AG04449 (cell line): ENCODE measurements at regions not wholly inside any gene's neighbourhood (a gene's known extent, or its start where the extent isn't known, plus 50 kb on each side); places are given as distances from the start of the nearest gene placed in this dataset.

Experiments used
- CTCF ChIA-PET: fragments of 350-600 bp; formaldehyde crosslinking; extraction: SDS; loops from one replicate; lab custom pipeline; 2021; ENCODE audit warnings: antibody characterized with exemption; lab: Yijun Ruan, JAX
- POLR2A ChIA-PET: fragments of 400-600, 350-600 bp; formaldehyde crosslinking; extraction: SDS; loops from one replicate; lab custom pipeline; 2020; ENCODE audit warnings: antibody characterized with exemption, inconsistent platforms; lab: Yijun Ruan, JAX
- DNase-seq: peaks from one replicate; pipeline ENCODE4 v3.0.0-alpha.2; 2010; ENCODE audit warnings: low read depth, low spot score
- H3K4me3 ChIP-seq: 2 replicates; pipeline ENCODE4 v1.5.1; 2011; ENCODE audit warnings: low read depth, mild to moderate bottlenecking, control low read depth, low read length
- CTCF ChIP-seq: IDR thresholded peaks from one replicate; pipeline ENCODE4 v1.5.1; 2011; ENCODE audit warnings: mild to moderate bottlenecking, moderate library complexity, low read length, control low read depth, inconsistent platforms; ENCODE audit not compliant: insufficient read depth; ENCODE audit errors: missing control alignments

GRCh38 chr13:36516225-36516624, 83.9 kb downstream of the CCNA1 start:
- ChIA-PET POLR2A (no interaction called here), CTCF (no interaction called here)
- no peak overlapping the region for H3K4me3 ChIP-seq
- DNase-seq = no peak
- no peak for TF ChIP-seq CTCF

- no peak overlapping the region for H3K4me3 ChIP-seq
Observed at GRCh38 chr13:36518707-36519106, 86.4 kb downstream of the CCNA1 start.

GRCh38 chr13:36519432-36519831, 87.1 kb downstream of the CCNA1 start:
- DNase-seq = no peak
- CTCF ChIA-PET = no interaction called here
- POLR2A ChIA-PET = no interaction called here
- no peak overlapping the region for H3K4me3 ChIP-seq
- TF ChIP-seq CTCF = no peak

More at GRCh38 chr13:36518707-36519106, 86.4 kb downstream of the CCNA1 start:
- CTCF ChIA-PET = no interaction called here
- POLR2A ChIA-PET = no interaction called here
- TF ChIP-seq CTCF = no peak
- DNase-seq = no peak

GRCh38 chr13:36520111-36520510, 87.8 kb downstream of the CCNA1 start:
- ChIA-PET POLR2A (no interaction called here), CTCF (interaction anchor here (0.6 kb wide), 1 partner anchor 461 kb away, joined by 3 read pairs; no protein-coding TSS in a partner anchor)
- no peak for DNase-seq
- no peak overlapping the region for H3K4me3 ChIP-seq
- no peak for TF ChIP-seq CTCF

- H3K4me3 ChIP-seq = no peak overlapping the region
- CTCF ChIA-PET = no interaction called here
- POLR2A ChIA-PET = no interaction called here
- no peak for DNase-seq
- TF ChIP-seq CTCF = no peak
Observed at GRCh38 chr13:36526897-36527296, 94.6 kb downstream of the CCNA1 start.

- ChIA-PET POLR2A (no interaction called here), CTCF (no interaction called here)
- DNase-seq = no peak
Observed at GRCh38 chr13:36528105-36528504, 95.8 kb downstream of the CCNA1 start.

More at GRCh38 chr13:36528105-36528504, 95.8 kb downstream of the CCNA1 start:
- no peak overlapping the region for H3K4me3 ChIP-seq
- no peak for TF ChIP-seq CTCF
